GM21381 (cell line): ENCODE measurements at regions not wholly inside any gene's neighbourhood (a gene's known extent, or its start where the extent isn't known, plus 50 kb on each side); places are given as distances from the start of the nearest gene placed in this dataset.
A peak's percentile ranks its signal among the peaks of the same experiment; 100 is the strongest.
"Not testable (repeated sequence)": the region's sequence is repeated elsewhere in the genome, so short reads cannot be mapped to it uniquely, and the experiment has no call there.

Experiments
- ATAC-seq: cut with Tn5 transposase; IDR thresholded peaks from one replicate; pipeline ENCODE4 v1.9.1; 2021; ENCODE audit warnings: mild to moderate bottlenecking, moderate library complexity; ENCODE audit not compliant: unreplicated experiment

GRCh38 chr1:83274656-83275055 is 724.3 kb downstream of the TTLL7 start:
- not testable (repeated sequence) for ATAC-seq

GRCh38 chr1:83272484-83272883 is 726.4 kb downstream of the TTLL7 start:
- ATAC-seq = not testable (repeated sequence)

- not testable (repeated sequence) for ATAC-seq
Observed at GRCh38 chr1:83271834-83272233, 727.1 kb downstream of the TTLL7 start.

- peak; percentile 49 for ATAC-seq
Observed at GRCh38 chr1:83270801-83271200, 728.1 kb downstream of the TTLL7 start.

DNA sequence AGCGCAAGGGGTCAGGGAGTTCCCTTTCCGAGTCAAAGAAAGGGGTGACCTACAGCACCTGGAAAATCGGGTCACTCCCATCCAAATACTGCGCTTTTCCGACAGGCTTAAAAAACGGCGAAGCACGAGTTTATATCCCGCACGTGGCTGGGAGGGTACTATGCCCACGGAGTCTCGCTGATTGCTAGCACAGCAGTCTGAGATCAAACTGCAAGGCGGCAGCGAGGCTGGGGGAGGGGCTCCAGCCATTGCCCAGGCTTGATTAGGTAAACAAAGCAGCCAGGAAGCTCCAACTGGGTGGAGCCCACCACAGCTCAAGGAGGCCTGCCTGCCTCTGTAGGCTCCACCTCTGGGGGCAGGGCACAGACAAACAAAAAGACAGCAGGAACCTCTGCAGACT is 735.1 kb downstream of the TTLL7 start:
- not testable (repeated sequence) for ATAC-seq

DNA sequence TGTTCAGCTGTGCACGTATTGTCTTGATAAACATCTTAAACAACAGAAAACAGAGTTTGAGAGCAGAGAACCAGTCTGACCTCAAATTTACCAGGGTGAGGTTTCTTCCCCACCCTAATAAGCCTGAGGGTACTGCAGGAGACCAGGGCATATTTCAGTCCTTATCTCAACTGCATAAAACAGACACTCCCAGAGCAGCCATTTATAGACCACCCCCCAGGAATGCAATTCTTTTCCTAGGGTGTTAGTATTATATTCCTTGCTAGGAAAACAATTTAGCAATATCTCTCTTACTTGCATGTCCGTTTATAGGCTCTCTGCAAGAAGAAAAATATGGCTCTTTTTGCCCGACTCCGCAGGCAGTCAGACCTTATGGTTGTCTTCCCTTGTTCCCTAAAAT is 747.2 kb downstream of the TTLL7 start:
- ATAC-seq = not testable (repeated sequence)

DNA sequence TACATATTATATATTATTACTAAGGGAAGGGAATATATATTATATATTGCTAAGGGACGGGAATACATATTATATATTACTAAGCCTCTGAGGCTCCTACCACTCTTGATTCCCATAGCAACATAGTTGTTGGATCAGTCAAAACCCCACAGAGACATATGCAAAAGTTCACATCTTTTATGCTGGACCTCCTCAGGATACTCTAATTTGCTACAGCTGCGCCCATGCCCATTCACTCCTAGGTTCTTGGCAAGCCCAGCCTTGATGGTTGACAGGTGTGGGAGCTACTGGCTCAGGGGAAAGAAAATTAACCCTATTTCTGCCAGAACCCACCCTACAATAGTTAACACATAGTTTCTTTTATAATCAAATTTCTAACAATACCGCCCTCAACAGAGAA is 752.2 kb downstream of the TTLL7 start:
- ATAC-seq = not testable (repeated sequence)

DNA sequence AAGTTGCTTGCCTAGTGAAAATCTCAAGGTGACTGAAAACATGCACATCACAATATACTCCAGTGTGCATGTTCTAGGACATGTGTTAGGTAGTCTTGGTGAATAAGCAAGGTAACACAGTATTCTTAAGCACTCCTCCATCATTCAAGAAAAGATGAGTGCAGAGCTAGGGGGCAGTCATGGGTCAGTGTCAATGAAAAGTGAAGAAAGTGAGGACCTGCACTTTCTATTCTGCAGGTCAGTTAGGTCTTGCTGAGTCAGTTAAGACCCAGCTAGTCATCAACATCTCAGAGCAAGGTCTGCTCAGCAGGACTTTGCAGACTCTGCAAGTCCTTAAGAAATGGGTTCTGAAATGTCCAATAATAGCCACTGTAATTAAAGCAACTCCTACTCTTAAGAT is 754.1 kb downstream of the TTLL7 start:
- not testable (repeated sequence) for ATAC-seq

DNA sequence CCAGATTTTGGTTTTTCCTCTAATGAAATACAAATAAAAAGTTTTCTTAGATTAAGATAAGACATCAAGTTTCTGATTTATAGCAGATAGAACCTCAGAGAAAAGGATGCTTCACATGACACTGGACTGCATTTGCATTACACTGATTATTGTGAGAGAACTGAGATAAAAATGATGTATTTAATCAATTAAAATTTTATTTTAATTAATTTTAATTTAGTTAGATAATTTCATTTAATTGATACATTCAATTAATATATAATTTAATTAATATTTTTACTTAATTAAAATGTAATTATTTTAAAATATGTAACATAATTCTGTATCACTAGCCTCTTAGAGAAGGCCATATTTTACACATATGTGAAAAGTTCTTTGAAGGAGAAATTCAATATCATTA is 759.4 kb downstream of the TTLL7 start:
- ATAC-seq = not testable (repeated sequence)

- ATAC-seq = not testable (repeated sequence)
Observed at GRCh38 chr1:83238654-83239053, 760.3 kb downstream of the TTLL7 start.

DNA sequence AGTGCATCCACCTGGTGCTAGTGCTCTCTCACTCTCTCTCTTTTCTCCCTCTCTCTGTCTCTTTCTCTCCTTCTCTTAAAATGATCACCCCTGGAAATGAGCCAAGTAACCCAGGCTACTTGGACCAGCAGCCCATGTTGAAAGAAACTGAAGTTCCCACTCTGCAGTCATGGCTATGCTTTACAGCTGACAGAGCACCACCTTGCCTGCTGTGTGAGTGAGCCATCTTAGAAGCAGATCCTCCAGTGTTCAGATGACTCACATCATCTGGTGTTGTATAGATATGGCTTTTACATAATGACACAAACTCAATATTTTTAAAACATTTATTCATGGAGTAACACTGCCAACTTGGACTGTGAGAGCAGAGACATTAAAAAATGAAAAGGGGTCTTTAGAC is 779.1 kb downstream of the TTLL7 start:
- not testable (repeated sequence) for ATAC-seq

DNA sequence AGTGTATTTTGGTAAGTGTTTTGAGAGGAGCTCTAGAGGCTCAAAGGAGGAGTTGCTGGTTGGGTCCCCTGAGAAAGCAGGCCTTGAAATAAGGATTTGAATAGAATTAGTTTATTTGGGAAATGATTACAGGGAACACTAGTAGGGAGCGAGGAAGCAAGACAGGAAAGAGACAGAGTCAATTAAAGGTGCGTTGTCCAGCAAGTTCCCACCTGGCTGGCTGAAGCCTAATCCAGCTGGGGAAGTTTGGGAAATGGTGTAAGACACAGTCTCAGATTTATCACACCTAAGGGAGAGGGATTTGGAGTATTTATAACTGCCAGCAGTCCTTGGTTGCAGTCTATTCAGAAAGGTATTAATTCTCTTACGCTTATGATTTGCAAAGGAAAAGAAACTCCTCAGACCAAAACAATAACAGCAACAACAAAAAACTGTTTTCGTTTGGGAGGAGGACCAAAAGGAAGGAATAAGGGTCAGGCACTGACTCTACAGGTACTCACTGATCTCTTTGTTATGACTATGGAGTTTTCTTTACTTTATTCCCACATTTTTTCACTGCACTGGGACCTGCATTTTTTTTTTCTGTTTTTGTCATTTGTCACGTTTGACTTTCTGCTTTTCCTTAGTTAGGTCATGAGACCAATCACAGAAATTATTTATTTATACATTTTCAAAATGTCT is 780.8 kb downstream of the TTLL7 start:
- ATAC-seq = not testable (repeated sequence)

DNA sequence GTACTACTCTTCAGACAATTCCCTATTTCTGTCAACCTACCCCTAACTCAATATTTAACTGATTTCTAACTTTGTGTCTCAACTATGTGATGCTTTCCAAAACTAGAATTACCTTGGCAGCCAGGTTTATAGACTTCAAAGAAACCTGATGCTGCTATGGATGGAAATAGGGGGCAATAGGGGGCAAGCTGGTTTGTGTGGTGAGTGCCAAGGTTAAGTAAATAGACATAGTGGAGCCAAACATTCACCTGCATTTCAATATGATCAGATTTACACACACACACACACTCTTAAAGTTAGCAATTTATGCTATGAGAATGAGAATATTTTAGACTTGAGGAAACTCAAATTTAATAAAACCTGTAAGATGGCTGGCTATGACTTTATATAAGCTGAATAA is 784.6 kb downstream of the TTLL7 start:
- not testable (repeated sequence) for ATAC-seq

DNA sequence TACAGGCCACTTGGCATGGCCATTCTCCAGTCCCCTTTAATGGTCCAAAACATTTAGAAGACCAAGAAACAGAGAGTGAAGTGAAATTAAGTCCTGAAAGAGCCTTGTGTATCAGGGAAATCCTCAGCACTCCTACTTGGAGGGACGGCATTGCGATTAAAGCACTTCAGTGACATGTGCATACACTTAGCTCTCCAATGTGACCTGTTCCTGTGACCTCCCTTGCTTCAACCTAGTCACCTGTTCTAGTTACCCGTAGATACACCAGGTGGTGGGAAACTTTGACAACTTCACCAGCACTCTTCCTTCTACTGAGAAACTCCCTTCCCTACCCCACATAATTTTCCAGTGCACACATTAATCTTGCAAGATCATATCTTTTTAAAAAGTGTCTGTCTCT is 785.3 kb downstream of the TTLL7 start:
- ATAC-seq = not testable (repeated sequence)

GRCh38 chr1:83212033-83212432 is 786.9 kb downstream of the TTLL7 start:
- not testable (repeated sequence) for ATAC-seq

DNA sequence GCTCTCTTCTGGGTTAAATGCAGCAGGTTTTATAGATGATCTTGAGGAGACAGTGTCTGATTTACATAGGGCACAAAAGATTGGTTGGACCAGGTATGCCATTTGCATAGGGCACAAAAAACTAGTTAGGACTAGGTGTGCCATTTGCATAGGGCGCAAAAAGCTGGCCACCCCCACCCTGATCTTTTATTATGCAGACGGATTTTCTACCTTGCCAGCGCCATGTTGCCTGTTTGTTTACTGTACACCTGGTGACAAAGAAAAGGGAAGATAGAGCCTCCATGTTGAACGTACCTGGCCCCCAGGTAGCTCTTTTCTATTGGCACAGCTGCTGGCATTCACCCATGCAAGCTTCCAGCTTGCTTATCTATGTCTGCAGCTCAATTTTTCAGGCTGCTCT is 790.4 kb downstream of the TTLL7 start:
- not testable (repeated sequence) for ATAC-seq

GRCh38 chr1:83194610-83195009 is 804.3 kb downstream of the TTLL7 start:
- not testable (repeated sequence) for ATAC-seq

DNA sequence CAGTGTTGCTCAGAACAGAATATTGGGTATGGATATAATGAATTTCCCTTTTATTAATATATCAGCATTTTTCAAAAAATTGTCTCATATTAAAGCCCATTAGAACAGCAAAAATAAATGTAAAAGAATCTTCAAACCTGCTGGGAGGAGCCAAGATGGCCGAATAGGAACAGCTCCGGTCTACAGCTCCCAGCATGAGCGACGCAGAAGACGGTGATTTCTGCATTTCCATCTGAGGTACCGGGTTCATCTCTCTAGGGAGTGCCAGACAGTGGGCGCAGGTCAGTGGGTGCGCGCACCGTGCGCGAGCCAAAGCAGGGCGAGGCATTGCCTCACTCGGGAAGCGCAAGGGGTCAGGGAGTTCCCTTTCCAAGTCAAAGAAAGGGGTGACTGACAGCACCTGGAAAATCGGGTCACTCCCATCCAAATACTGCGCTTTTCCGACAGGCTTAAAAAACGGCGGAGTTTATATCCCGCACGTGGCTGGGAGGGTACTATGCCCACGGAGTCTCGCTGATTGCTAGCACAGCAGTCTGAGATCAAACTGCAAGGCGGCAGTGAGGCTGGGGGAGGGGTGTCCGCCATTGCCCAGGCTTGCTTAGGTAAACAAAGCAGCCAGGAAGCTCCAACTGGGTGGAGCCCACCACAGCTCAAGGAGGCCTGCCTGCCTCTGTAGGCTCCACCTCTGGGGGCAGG is 816.8 kb downstream of the TTLL7 start:
- ATAC-seq = not testable (repeated sequence)

DNA sequence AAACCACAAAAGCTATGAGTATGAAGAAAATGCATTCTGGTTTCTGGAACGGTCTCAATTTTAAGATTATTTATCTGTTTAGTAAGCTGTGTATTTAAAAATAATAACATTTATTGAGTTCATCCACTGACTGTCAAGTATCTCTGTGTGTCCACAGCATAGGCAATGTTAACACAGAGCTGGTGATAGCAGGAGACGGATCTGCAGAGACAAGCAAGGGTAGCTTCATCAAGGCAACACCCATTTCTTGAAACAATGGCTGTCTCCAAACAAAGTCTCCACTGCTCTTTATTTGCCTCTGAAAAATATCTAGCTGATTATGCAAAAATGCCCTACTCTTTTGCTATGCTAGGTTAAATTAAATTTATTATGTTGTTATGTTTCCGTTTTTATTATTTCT is 818.3 kb downstream of the TTLL7 start:
- not testable (repeated sequence) for ATAC-seq

DNA sequence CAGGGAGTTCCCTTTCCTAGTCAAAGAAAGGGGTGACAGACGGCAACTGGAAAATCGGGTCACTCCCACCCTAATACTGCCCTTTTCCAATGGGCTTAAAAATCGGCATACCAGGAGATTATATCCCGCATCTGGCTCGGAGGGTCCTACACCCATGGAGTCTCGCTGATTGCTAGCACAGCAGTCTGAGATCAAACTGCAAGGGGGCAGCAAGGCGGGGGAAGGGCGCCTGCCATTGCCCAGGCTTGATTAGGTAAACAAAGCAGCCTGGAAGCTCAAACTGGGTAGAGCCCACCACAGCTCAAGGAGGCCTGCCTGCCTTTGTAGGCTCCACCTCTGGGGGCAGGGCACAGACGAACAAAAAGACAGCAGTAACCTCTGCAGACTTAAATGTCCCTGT is 831.3 kb downstream of the TTLL7 start:
- ATAC-seq = not testable (repeated sequence)

DNA sequence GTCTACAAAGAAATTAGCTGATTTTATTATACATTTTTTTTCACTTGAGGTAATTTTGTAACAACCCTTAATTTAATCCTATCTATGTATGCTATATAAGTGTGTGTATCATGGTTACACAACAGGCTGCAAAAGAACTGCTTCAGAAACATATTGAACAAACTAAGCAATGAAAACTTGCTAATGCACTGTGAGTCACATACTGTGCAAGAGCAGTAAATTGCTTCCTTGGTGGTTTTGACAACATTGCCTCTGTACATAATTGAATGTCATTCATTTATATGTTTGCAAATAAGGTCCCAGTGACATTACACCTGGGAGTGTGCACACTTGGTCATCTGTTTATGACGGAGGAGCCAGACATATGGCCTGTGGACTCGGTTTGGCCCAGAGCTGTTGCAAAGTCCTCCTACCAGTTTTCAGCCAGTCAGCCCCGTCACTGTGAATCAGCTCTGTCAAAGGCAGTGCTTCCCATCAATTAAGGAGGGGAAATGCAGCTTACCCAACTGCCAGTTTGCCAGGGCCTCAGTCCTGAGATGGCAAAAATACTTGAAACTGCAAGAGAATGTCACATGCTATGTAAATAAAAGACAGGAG is 835.0 kb downstream of the TTLL7 start:
- ATAC-seq = not testable (repeated sequence)

GRCh38 chr1:83158924-83159323 is 840.0 kb downstream of the TTLL7 start:
- ATAC-seq = not testable (repeated sequence)
